ENCODE measurements at regions not wholly inside any gene's neighbourhood (a gene's known extent, or its start where the extent isn't known, plus 50 kb on each side); places are given as distances from the start of the nearest gene placed in this dataset.
A peak's percentile ranks its signal among the peaks of the same experiment; 100 is the strongest.

GRCh38 chr21:35328856-35329455 lies 279.9 kb upstream of the RUNX1 start:
- no peak for DNase-seq
- Mint-ChIP-seq H3K9me3 (peaks cover 4% of the 10 kb centered on the region), H3K4me3 (no peak overlapping the region), H3K4me1 (peaks cover 10% of the 10 kb centered on the region), H3K27ac (no peak overlapping the region), H3K36me3 (ENCODE audit: low read depth) (no peaks in the 10 kb centered on the region), H3K27me3 (peaks cover 2% of the 10 kb centered on the region)
- intact Hi-C loops (cut with micrococcal nuclease): no loop called here

- Mint-ChIP-seq H3K36me3 (ENCODE audit: low read depth) (no peaks in the 10 kb centered on the region), H3K27ac (no peak overlapping the region), H3K4me3 (no peak overlapping the region), H3K4me1 (peaks cover 6% of the 10 kb centered on the region), H3K9me3 (peaks cover 4% of the 10 kb centered on the region), H3K27me3 (peaks cover 2% of the 10 kb centered on the region)
- intact Hi-C loops (cut with micrococcal nuclease): no loop called here
- DNase-seq: no peak
Observed at GRCh38 chr21:35326677-35327076, 277.6 kb upstream of the RUNX1 start.

DNA sequence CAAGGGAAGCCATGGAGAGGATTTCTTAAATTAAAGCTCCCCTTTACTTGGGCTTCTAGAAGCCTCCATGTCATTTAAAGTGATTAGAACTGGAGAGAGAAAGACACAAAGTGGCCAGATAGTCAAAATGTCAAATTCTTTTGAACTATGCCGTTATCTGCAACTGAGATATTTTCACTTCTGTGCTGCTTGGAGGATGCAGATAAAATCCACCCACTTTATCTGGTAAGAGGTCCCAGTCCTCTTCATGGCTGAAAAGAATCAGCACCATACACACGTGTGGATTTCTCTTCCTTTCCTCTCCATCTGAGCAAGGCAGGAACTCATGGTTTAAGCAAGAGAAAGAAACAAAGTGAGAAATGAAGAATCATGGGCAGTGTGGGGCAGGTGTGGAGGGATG lies 276.9 kb upstream of the RUNX1 start:
- intact Hi-C loops (cut with micrococcal nuclease): no loop called here
- H3K9me3 Mint-ChIP-seq: peaks cover 4% of the 10 kb centered on the region
- H3K4me3 Mint-ChIP-seq: no peak overlapping the region
- no peak for DNase-seq
- H3K27ac Mint-ChIP-seq: peak overlapping the region; percentile 35
- peaks cover 5% of the 10 kb centered on the region for H3K4me1 Mint-ChIP-seq
- peaks cover 2% of the 10 kb centered on the region for H3K27me3 Mint-ChIP-seq
- H3K36me3 Mint-ChIP-seq (ENCODE audit: low read depth): no peaks in the 10 kb centered on the region

DNA sequence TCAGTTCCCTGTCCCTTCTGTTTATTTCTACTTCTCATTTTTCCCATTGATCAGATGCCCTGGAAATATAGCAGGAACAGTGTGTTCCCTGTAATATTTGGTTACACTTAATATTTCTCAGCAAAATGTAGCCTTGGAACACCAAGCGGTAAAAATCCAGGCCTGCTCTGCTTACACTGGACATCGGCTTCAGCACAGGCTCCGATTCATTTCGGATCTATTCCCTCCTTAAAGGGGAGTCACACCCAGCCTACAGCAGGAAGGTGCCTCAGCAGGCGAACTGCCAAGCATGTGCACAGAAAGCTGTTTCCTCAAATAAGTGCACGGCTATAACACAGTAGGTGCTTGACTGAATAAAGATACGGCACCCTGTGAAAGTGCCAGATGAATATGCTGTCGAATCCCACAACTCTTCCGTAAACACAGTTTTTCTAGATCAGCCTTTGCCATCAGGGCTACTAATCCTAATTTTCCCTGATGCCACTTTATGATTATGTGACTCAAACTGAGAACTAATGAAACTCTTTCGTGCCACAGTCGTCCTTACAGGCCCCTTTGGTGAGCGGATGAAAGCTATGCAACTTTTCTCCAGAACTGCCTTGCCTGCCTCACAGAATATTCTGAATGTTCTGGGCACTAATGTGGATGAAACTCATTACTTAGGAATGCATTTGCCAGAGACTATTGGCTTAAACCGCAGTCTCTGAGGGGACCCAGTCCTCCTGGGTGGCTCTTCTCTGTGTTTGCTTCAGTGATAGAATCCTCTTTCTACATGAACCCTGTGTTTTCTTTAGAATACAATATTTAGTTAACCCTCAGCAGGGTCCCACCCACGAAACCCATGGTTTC lies 275.5 kb upstream of the RUNX1 start:
- no peak overlapping the region for H3K4me3 Mint-ChIP-seq
- intact Hi-C loops (cut with micrococcal nuclease): no loop called here
- peaks cover 5% of the 10 kb centered on the region for H3K4me1 Mint-ChIP-seq
- DNase-seq: no peak
- H3K9me3 Mint-ChIP-seq: peaks cover 4% of the 10 kb centered on the region
- peaks cover 2% of the 10 kb centered on the region for H3K27me3 Mint-ChIP-seq
- peak overlapping the region; percentile 6 for H3K27ac Mint-ChIP-seq
- no peaks in the 10 kb centered on the region for H3K36me3 Mint-ChIP-seq (ENCODE audit: low read depth)

- Mint-ChIP-seq H3K9me3 (peaks cover under 1% of the 10 kb centered on the region), H3K36me3 (ENCODE audit: low read depth) (no peaks in the 10 kb centered on the region), H3K4me3 (no peak overlapping the region), H3K4me1 (peaks cover 5% of the 10 kb centered on the region), H3K27ac (no peak overlapping the region), H3K27me3 (peaks cover 2% of the 10 kb centered on the region)
- DNase-seq: no peak
- intact Hi-C loops (cut with micrococcal nuclease): no loop called here
Observed at GRCh38 chr21:35323947-35324346, 274.8 kb upstream of the RUNX1 start.

DNA sequence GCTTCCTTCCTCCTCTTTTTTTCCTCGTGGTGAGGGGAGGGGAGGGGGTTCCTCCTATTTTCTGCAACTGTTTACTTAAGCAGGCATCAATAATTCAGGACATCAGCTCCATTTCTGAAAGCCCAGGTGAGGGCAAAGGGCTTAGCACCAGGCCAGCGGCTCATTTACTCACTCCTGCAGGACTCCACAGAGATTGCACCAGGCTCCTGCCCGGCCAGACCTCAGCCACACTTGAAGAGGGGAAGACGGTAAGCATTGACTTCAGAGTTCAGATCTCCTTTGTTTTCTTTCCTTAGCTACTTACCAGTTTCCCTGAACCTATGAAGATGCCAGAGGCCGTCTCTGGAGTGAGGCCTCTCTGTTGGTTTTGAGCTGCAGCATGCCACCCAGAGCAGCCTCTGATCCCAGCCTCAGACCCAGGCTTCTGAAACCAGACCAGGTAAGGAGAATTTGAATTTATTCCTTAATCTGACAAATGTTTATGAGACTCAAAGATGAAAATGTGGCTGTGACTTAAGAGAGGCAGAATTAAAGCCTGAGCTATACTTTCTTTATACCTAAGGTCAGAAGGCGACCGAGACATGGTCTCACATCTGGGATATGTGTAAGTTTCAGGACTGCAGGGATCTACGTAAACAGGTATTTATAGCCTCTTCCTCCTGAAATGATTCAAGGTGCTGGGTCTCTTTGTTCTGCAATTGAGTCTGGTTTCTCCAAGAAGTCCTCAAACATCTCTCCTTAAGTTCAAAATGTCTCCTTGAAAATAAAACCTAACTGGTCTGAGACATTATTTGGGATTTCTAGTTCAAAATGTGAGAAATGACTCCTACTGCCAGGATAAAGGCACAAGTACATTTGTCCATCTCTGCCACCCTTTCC lies 272.5 kb upstream of the RUNX1 start:
- DNase-seq: no peak
- peaks cover 5% of the 10 kb centered on the region for H3K4me1 Mint-ChIP-seq
- no peaks in the 10 kb centered on the region for H3K27me3 Mint-ChIP-seq
- no peaks in the 10 kb centered on the region for H3K36me3 Mint-ChIP-seq (ENCODE audit: low read depth)
- intact Hi-C loops (cut with micrococcal nuclease): no loop called here
- no peak overlapping the region for H3K4me3 Mint-ChIP-seq
- no peaks in the 10 kb centered on the region for H3K9me3 Mint-ChIP-seq
- no peak overlapping the region for H3K27ac Mint-ChIP-seq

DNA sequence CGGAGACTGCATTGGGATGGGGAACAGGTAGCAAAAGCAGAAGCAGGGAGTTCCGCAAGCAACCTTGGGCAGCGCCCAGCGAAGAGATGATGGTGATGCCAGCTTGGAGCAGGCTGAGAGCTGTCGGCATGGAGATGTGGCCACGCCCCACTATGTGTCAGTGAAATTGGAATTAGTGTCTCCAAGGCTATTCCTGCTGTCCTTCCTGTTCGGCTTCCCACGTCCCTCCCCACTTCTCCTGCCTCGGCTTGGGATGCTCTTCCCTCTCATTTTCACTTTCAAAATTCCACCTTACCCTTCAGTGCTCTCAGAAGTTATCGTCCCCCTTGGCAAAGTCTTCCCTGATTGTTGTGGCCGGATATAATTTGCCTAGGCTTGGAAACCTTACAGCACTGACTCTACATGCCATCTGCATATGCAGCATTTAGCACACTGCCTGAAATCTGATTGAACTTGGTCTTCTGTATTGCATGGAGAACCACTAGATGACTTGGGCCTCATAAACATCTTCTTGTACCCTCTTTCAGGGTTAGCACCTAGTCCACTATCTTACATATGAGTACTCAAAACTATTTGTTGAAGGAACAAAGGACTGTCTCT lies 270.7 kb upstream of the RUNX1 start:
- Mint-ChIP-seq H3K27me3 (no peaks in the 10 kb centered on the region), H3K4me1 (no peaks in the 10 kb centered on the region), H3K4me3 (no peak overlapping the region), H3K36me3 (ENCODE audit: low read depth) (no peaks in the 10 kb centered on the region), H3K9me3 (no peaks in the 10 kb centered on the region), H3K27ac (no peak overlapping the region)
- intact Hi-C loops (cut with micrococcal nuclease): no loop called here
- no peak for DNase-seq

DNA sequence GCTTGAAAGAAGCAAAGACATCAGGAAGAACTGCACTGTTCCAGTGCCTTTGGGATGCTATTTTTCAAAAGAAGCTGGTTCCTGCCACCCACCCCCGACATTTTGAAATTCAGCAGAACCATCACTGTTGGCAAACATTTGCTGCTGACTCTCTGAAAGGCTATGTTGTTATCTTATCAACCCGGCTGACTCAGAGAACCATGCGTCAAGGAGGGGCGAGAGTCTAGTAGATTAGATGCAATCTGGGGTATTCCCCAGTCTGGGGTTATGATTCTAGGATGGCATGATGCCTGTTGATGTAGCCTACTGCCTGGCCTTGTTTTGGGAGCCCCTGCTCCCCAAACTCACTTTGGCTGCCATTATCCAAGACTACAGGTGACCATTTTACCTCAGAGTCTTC lies 267.8 kb upstream of the RUNX1 start:
- intact Hi-C loops (cut with micrococcal nuclease): no loop called here
- Mint-ChIP-seq H3K4me3 (no peak overlapping the region), H3K4me1 (no peaks in the 10 kb centered on the region), H3K36me3 (ENCODE audit: low read depth) (no peaks in the 10 kb centered on the region), H3K27me3 (no peaks in the 10 kb centered on the region), H3K9me3 (no peaks in the 10 kb centered on the region), H3K27ac (no peak overlapping the region)
- DNase-seq: no peak

DNA sequence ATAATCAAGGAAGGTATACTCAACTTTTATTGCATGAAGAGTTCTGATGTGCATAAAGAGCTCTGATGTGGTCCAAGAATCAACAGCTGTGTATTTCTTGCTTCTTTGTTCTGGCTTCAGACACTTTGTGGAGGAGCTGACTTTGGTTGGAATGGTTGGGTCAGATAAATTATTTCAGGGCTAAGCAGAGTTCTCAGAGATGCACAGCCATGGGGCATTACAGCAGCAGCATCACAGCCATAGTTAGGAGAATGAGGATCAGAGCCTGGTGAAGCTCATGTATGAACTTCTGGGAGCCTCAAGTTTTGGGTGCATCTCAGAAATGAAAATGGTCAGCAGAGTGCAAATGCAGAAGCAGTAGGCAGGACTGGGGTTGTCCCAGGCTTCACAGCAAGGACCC lies 267.4 kb upstream of the RUNX1 start:
- intact Hi-C loops (cut with micrococcal nuclease): no loop called here
- Mint-ChIP-seq H3K36me3 (ENCODE audit: low read depth) (no peaks in the 10 kb centered on the region), H3K4me1 (no peaks in the 10 kb centered on the region), H3K9me3 (no peaks in the 10 kb centered on the region), H3K27me3 (no peaks in the 10 kb centered on the region), H3K4me3 (no peak overlapping the region), H3K27ac (no peak overlapping the region)
- DNase-seq: no peak

DNA sequence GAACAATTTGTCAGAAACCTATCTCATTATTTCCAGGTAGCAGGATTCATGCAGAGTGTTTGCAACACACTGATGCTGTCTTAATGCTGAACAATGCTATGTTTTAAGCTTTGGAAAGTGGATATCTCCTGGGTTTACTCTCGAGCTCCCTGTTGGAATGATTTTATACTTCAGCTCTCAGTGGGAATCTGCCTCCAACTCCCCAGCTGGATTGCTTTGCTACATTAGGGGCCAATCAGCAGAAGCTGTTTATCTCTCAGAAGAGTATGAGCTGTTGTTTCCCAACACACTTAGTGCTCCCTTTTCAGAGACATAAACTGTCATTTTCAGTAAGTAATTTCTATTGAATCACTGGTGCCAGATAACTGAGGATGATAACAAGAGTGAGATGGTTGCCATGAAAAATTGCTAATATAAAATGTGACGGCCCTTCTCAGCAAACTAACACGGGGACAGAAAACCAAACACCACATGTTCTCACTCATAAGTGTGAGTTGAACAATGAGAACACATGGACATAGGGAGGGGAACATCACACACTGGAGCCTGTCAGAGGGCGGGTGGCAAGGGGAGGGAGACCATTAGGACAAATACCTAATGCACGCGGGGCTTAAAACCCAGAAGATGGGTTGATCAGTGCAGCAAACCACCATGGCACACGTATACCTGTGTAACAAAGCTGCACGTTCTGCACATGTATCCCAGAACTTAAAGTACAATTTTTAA lies 265.9 kb upstream of the RUNX1 start:
- H3K27ac Mint-ChIP-seq: no peak overlapping the region
- H3K36me3 Mint-ChIP-seq (ENCODE audit: low read depth): no peaks in the 10 kb centered on the region
- H3K27me3 Mint-ChIP-seq: no peaks in the 10 kb centered on the region
- intact Hi-C loops (cut with micrococcal nuclease): no loop called here
- H3K4me3 Mint-ChIP-seq: no peak overlapping the region
- H3K4me1 Mint-ChIP-seq: no peaks in the 10 kb centered on the region
- no peak for DNase-seq
- H3K9me3 Mint-ChIP-seq: no peaks in the 10 kb centered on the region

- Mint-ChIP-seq H3K36me3 (ENCODE audit: low read depth) (no peaks in the 10 kb centered on the region), H3K27ac (no peak overlapping the region), H3K4me3 (no peak overlapping the region), H3K27me3 (no peaks in the 10 kb centered on the region), H3K4me1 (no peaks in the 10 kb centered on the region), H3K9me3 (no peaks in the 10 kb centered on the region)
- no peak for DNase-seq
- intact Hi-C loops (cut with micrococcal nuclease): no loop called here
Observed at GRCh38 chr21:35311985-35312384, 262.9 kb upstream of the RUNX1 start.

GRCh38 chr21:35309316-35309715 lies 260.2 kb upstream of the RUNX1 start:
- Mint-ChIP-seq H3K4me1 (no peaks in the 10 kb centered on the region), H3K36me3 (ENCODE audit: low read depth) (no peaks in the 10 kb centered on the region), H3K27ac (no peak overlapping the region), H3K27me3 (peaks cover 3% of the 10 kb centered on the region), H3K9me3 (peaks cover 3% of the 10 kb centered on the region), H3K4me3 (no peak overlapping the region)
- DNase-seq: no peak
- intact Hi-C loops (cut with micrococcal nuclease): no loop called here

DNA sequence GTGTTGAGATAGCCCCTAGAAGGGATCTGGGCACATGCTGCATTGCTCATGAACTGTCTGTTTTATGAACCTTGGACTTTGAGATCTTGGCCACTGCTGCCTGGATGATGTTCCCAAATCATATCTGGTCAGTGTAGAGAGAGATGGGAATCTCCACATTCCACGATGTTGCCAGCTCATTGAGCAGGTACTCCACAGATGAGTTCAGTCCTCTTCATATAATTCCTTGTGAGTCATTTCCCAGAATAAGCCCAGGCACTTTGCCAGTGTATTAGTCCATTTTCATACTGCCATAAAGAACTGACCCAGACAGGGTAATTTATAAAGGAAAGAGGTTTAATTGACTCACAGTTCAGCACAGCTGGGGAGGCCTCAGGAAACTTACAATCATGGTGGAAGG lies 254.0 kb upstream of the RUNX1 start:
- Mint-ChIP-seq H3K36me3 (ENCODE audit: low read depth) (no peaks in the 10 kb centered on the region), H3K4me1 (no peaks in the 10 kb centered on the region), H3K27ac (no peak overlapping the region), H3K9me3 (peaks cover 6% of the 10 kb centered on the region), H3K27me3 (peaks cover 3% of the 10 kb centered on the region), H3K4me3 (no peak overlapping the region)
- no peak for DNase-seq
- intact Hi-C loops (cut with micrococcal nuclease): no loop called here

All from activated CD4-positive, alpha-beta T cell treated with anti-CD3 and anti-CD28 coated beads, Interleukin-2, amount 10 ng/mL, durations not matched to agents 24 days and 14 days (primary cell).